A549 (cell line): ENCODE measurements at regions not wholly inside any gene's neighbourhood (a gene's known extent, or its start where the extent isn't known, plus 50 kb on each side); places are given as distances from the start of the nearest gene placed in this dataset.

Experiments
- ATAC-seq, 2 experiments: fragments of 200-7000 bp in 1 of 2; fragments of >200 bp in 1 of 2; cut with Nextera tagmentation in 1 of 2; cut with Tn5 transposase in 1 of 2; 3 replicates each; pipeline versions ENCODE4 v1.8.0 to v1.9.1; 2018 to 2020; ENCODE audit warnings: mild to moderate bottlenecking in 1 of 2, moderate library complexity in 1 of 2
- CTCF ChIA-PET: fragments of 300-600 bp; sonication (Branson Sonifier 250); formaldehyde crosslinking; extraction: SDS; loops from one replicate; lab custom pipeline; 2021; ENCODE audit warnings: antibody characterized with exemption, inconsistent platforms; lab: Yijun Ruan, JAX
- POLR2A ChIA-PET: fragments of 350-600 bp; formaldehyde crosslinking; extraction: SDS; loops from one replicate; lab custom pipeline; 2021; ENCODE audit warnings: antibody characterized with exemption, inconsistent platforms; lab: Yijun Ruan, JAX
- DNase-seq, 2 experiments: peaks; one replicate each; pipeline versions ENCODE4 v3.0.0 to v3.0.0-alpha.2; 2011 to 2016; ENCODE audit warnings: low read depth in 1 of 2, low spot score in 1 of 2
- FAIRE-seq: peaks from 2 replicates; lab custom pipeline; 2011; peaks lifted over from hg19 to GRCh38; lab: Jason Lieb, UNC
- H3K27ac ChIP-seq, 2 experiments: fragments of >200 bp; sonication (Bioruptor Twin); formaldehyde crosslinking; 3 replicates each; pipeline ENCODE4 v1.5.1; 2016 to 2017
- H3K4me1 ChIP-seq: fragments of >200 bp; sonication (Bioruptor Twin); formaldehyde crosslinking; 3 replicates; pipeline ENCODE4 v1.6.1; 2016
- H3K4me2 ChIP-seq: fragments of >200 bp; sonication (Bioruptor Twin); formaldehyde crosslinking; 3 replicates; pipeline ENCODE4 v1.6.1; 2016
- H3K4me3 ChIP-seq: fragments of >200 bp; sonication (Bioruptor Twin); formaldehyde crosslinking; 3 replicates; pipeline ENCODE4 v1.5.1; 2016
- H3K9me3 ChIP-seq: fragments of >200 bp; sonication (Bioruptor Twin); formaldehyde crosslinking; 3 replicates; pipeline ENCODE4 v1.6.1; 2016
- BHLHE40 ChIP-seq: IDR thresholded peaks from 2 replicates; pipeline ENCODE4 v1.6.1; 2012; ENCODE audit warnings: low read depth, low read length, inconsistent platforms
- CBX2 ChIP-seq: fragments of 200-600 bp; sonication (generic); IDR thresholded peaks from 2 replicates; pipeline ENCODE4 v1.6.1; 2016; ENCODE audit warnings: low read depth, mild to moderate bottlenecking, borderline replicate concordance
- EHMT2 ChIP-seq: fragments of 200-600 bp; sonication (generic); IDR thresholded peaks from 2 replicates; pipeline ENCODE4 v1.6.1; 2016; ENCODE audit warnings: antibody characterized with exemption, low read depth, mild to moderate bottlenecking, moderate library complexity
- FOSB ChIP-seq: fragments of 250-450 bp; sonication (Bioruptor Pico); IDR thresholded peaks from 2 replicates; pipeline ENCODE4 v1.5.0; 2020; ENCODE audit warnings: mild to moderate bottlenecking, moderate library complexity
- FOSL2 ChIP-seq, 2 experiments: fragments of 450-650 bp in 1 of 2; fragments of >200 bp in 1 of 2; sonication (Bioruptor Twin) in 1 of 2; formaldehyde crosslinking; IDR thresholded peaks; 2 replicates each; pipeline versions ENCODE4 v1.5.0 to v1.6.1; 2016 to 2020; ENCODE audit warnings: mild to moderate bottlenecking in 1 of 2, moderate library complexity in 1 of 2
- GATA3 ChIP-seq: IDR thresholded peaks from 2 replicates; pipeline ENCODE4 v1.6.1; 2012; ENCODE audit warnings: borderline replicate concordance
- JUNB ChIP-seq: fragments of >200 bp; sonication (Bioruptor Twin); formaldehyde crosslinking; IDR thresholded peaks from 2 replicates; pipeline ENCODE4 v1.6.1; 2016
- KDM1A ChIP-seq: fragments of 200-600 bp; sonication (generic); IDR thresholded peaks from 2 replicates; pipeline ENCODE4 v1.6.1; 2016; ENCODE audit warnings: low read depth, mild to moderate bottlenecking
- RAD21 ChIP-seq, 2 experiments: fragments of >200 bp in 1 of 2; sonication (Bioruptor Twin) in 1 of 2; formaldehyde crosslinking in 1 of 2; IDR thresholded peaks in 1 of 2; conservative IDR thresholded peaks in 1 of 2; 2 replicates in 1 of 2; 3 replicates in 1 of 2; pipeline ENCODE4 v1.6.1; 2012 to 2018; ENCODE audit warnings: inconsistent platforms in 1 of 2
- RARB ChIP-seq: fragments of 250-450 bp; sonication (Bioruptor Pico); IDR thresholded peaks from 2 replicates; pipeline ENCODE4 v1.8.0; 2021; ENCODE audit warnings: mild to moderate bottlenecking, moderate library complexity
- RCOR1 ChIP-seq: fragments of 150-350 bp; IDR thresholded peaks from 2 replicates; pipeline ENCODE4 v1.6.1; 2014; ENCODE audit warnings: antibody characterized with exemption, low read length, low read depth
- ZSCAN20 ChIP-seq: fragments of 250-450 bp; sonication (Bioruptor Pico); IDR thresholded peaks from 2 replicates; pipeline ENCODE4 v1.8.0; 2022; ENCODE audit warnings: mild to moderate bottlenecking, moderate library complexity
- WGBS: methylation state at CpG from one replicate; pipeline ENCODE4 v1.1.6; 2017; ENCODE audit errors: missing lambda C conversion rate; 5-methylcytosine and 5-hydroxymethylcytosine counted together
- TF ChIP-seq, protein P1 (sequence below): fragments of 250-450 bp; sonication (Bioruptor Pico); IDR thresholded peaks from 2 replicates; pipeline ENCODE4 v1.5.0; 2020; ENCODE audit warnings: low read depth, mild to moderate bottlenecking, moderate library complexity
- TF ChIP-seq, protein P2 (sequence below): fragments of >200 bp; sonication (Bioruptor Twin); formaldehyde crosslinking; IDR thresholded peaks from 3 replicates; pipeline ENCODE4 v1.6.1; 2016
- TF ChIP-seq, protein P3 (sequence below): fragments of 450-650 bp; IDR thresholded peaks from 2 replicates; pipeline ENCODE4 v1.6.1; 2014; ENCODE audit warnings: antibody characterized with exemption
- TF ChIP-seq, protein P4 (sequence below): fragments of >200 bp; sonication (Bioruptor Twin); formaldehyde crosslinking; IDR thresholded peaks from 3 replicates; pipeline ENCODE4 v1.5.1; 2016

DNA sequence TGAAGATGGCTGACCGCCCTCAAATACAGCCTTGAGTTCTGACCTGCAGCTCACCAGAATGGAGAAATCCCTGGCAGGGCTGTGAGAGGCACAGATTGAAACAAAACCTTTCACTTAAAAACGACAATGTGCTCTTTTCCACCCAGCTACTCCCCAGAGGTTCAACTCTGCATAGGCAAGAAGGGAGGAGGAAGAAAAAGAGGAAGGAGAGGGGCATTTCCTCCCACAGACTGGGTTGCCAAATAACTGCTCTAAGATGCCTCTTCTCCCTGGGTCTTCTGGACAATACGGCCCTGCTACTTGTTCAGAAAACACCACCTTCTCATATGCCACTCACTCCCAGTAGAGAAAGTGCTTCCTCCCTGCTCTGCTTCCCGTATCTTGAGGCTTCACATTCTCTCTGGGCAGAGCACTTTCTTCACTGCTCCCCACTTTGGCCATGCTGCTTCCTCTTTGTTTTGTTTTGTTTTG is 136.4 kb upstream of the SLC1A4 start:
- H3K9me3 ChIP-seq = no peaks in the 10 kb centered on the region
- H3K4me2 ChIP-seq = no peak overlapping the region
- WGBS = 73% methylated on average over 4 of the region's 4 CpGs
- no peak overlapping the region for H3K4me3 ChIP-seq
- peaks cover 3% of the 10 kb centered on the region; the same call in 1 of the 3 replicates for H3K4me1 ChIP-seq
- POLR2A ChIA-PET = no interaction called here
- FAIRE-seq = no peak
- no peak for DNase-seq
- CTCF ChIA-PET = interaction anchor here (0.8 to 4.2 kb wide), 4 partner anchors 12 to 243 kb away, joined by 3 to 23 read pairs (median 4); no protein-coding TSS in a partner anchor
- ATAC-seq = no peak
- no peak overlapping the region for H3K27ac ChIP-seq
- TF ChIP-seq FOSL2 (IDR thresholded peaks at IDR 0.05) (no peak), FOSL2 (CRISPR knock-in tag; IDR thresholded peaks at IDR 0.05) (no peak), RAD21 (conservative IDR thresholded peaks at IDR 0.05 in 1 of 2, IDR thresholded peaks at IDR 0.05 in 1 of 2) (no peak)

DNA sequence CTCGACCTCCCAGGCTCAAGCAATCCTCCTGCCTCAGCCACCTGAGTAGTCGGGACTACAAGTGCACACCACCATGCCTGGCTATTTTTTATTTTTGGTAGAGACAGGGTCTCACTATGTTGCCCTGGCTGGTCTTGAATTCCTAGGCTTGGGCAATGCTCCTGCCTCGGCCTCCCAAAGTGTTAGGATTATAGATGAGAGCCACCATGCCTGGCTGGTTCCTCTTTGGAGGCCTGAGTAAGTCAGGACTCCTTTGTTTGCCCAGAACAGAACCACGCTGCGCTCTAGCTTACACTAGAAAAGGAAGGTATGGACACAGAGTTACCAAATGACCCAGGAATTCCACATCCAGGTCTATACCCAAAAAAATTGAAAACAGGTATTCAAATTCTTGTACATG is 135.9 kb upstream of the SLC1A4 start:
- POLR2A ChIA-PET = no interaction called here
- FAIRE-seq = no peak
- 84% methylated on average over 5 of the region's 5 CpGs for whole genome bisulfite sequencing
- ATAC-seq = no peak
- no peak for DNase-seq
- H3K9me3 ChIP-seq = no peaks in the 10 kb centered on the region
- TF ChIP-seq EHMT2 = no peak
- TF ChIP-seq, protein P1, sequence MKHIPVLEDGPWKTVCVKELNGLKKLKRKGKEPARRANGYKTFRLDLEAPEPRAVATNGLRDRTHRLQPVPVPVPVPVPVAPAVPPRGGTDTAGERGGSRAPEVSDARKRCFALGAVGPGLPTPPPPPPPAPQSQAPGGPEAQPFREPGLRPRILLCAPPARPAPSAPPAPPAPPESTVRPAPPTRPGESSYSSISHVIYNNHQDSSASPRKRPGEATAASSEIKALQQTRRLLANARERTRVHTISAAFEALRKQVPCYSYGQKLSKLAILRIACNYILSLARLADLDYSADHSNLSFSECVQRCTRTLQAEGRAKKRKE = no peak
- no peak for TF ChIP-seq RAD21 (conservative IDR thresholded peaks at IDR 0.05 in 1 of 2, IDR thresholded peaks at IDR 0.05 in 1 of 2)
- TF ChIP-seq RCOR1 = no peak
- no peak for TF ChIP-seq BHLHE40
- no peak for TF ChIP-seq CBX2
- TF ChIP-seq KDM1A = no peak
- TF ChIP-seq GATA3 = no peak
- no peak for TF ChIP-seq FOSB
- no peak for TF ChIP-seq ZSCAN20
- TF ChIP-seq, all 56 proteins: peak for 0
- peaks cover 8% of the 10 kb centered on the region for H3K4me1 ChIP-seq
- no peak overlapping the region for H3K4me2 ChIP-seq
- no peak overlapping the region for H3K27ac ChIP-seq
- CTCF ChIA-PET = interaction anchor here (1.5 to 4.2 kb wide), 2 partner anchors 13 to 207 kb away, joined by 4 to 23 read pairs; no protein-coding TSS in a partner anchor
- H3K4me3 ChIP-seq = no peak overlapping the region

DNA sequence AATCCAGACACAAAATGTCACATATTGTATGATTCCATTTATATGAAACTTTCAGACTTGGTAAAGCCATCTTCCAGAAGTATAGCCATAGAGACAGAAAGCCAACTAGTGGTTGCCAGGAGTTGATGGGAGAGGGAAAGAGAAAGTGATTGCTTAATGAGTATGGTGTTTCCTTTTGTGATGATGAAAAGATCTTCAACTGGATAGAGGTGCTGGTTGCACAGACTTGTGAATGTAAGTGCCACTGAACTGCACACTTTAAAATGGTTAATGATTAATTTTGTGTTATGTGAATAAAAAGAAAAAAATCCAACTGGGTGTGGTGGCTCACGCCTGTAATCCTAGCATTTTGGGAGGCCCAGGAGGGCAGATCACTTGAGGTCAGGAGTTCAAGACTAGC is 135.3 kb upstream of the SLC1A4 start:
- Histone ChIP-seq H3K9me3 (no peaks in the 10 kb centered on the region), H3K4me1 (peaks cover 14% of the 10 kb centered on the region), H3K27ac (no peak overlapping the region), H3K4me3 (no peak overlapping the region), H3K4me2 (no peak overlapping the region)
- ChIA-PET CTCF (interaction anchor here (0.9 to 1.5 kb wide), 2 partner anchors 207 to 208 kb away, joined by 3 to 4 read pairs; no protein-coding TSS in a partner anchor), POLR2A (no interaction called here)
- no peak for TF ChIP-seq RARB (CRISPR knock-in tag)
- ATAC-seq (no peak), DNase-seq (no peak), FAIRE-seq (no peak)
- 48% methylated on average over 1 of the region's 1 CpG for WGBS

DNA sequence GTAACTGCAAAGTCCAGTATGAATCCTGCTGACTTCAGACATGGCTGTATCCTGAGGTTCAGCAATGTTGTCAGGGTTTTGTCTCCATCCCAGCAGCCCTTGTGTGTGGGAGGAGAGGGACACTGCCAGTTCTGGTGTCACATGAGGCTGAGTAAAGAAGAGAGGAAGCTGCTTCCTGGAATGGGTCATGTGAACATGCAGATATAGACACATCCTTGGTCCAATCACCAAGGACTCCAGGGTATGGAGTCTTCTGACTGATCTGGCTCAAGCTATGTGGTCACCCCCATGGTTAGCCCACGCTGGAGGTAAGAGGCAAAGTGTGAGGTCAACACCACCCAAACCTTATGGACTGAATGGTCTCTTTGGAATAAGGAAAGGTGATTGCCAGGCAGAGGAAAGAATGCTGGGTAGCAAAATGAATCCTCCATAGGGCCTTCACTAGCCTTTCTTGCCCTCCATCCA is 134.4 kb upstream of the SLC1A4 start:
- Histone ChIP-seq H3K4me1 (peaks cover 17% of the 10 kb centered on the region), H3K27ac (peak overlapping the region in 1 of 2 experiments; percentile 18; a peak in 1 of 6 replicates), H3K9me3 (no peaks in the 10 kb centered on the region), H3K4me2 (no peak overlapping the region), H3K4me3 (no peak overlapping the region)
- DNase-seq (peak in 1 of 2 experiments; percentile 54), ATAC-seq (no peak), FAIRE-seq (no peak)
- POLR2A ChIA-PET = interaction anchor here (0.6 kb wide), 1 partner anchor 374 kb away, joined by 4 read pairs; no protein-coding TSS in a partner anchor
- TF ChIP-seq, protein P2, sequence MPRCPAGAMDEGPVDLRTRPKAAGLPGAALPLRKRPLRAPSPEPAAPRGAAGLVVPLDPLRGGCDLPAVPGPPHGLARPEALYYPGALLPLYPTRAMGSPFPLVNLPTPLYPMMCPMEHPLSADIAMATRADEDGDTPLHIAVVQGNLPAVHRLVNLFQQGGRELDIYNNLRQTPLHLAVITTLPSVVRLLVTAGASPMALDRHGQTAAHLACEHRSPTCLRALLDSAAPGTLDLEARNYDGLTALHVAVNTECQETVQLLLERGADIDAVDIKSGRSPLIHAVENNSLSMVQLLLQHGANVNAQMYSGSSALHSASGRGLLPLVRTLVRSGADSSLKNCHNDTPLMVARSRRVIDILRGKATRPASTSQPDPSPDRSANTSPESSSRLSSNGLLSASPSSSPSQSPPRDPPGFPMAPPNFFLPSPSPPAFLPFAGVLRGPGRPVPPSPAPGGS = no peak
- TF ChIP-seq, protein P3, sequence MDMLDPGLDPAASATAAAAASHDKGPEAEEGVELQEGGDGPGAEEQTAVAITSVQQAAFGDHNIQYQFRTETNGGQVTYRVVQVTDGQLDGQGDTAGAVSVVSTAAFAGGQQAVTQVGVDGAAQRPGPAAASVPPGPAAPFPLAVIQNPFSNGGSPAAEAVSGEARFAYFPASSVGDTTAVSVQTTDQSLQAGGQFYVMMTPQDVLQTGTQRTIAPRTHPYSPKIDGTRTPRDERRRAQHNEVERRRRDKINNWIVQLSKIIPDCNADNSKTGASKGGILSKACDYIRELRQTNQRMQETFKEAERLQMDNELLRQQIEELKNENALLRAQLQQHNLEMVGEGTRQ = peak; percentile 72
- TF ChIP-seq JUNB (no peak), GATA3 (no peak)
- TF ChIP-seq, protein P4, sequence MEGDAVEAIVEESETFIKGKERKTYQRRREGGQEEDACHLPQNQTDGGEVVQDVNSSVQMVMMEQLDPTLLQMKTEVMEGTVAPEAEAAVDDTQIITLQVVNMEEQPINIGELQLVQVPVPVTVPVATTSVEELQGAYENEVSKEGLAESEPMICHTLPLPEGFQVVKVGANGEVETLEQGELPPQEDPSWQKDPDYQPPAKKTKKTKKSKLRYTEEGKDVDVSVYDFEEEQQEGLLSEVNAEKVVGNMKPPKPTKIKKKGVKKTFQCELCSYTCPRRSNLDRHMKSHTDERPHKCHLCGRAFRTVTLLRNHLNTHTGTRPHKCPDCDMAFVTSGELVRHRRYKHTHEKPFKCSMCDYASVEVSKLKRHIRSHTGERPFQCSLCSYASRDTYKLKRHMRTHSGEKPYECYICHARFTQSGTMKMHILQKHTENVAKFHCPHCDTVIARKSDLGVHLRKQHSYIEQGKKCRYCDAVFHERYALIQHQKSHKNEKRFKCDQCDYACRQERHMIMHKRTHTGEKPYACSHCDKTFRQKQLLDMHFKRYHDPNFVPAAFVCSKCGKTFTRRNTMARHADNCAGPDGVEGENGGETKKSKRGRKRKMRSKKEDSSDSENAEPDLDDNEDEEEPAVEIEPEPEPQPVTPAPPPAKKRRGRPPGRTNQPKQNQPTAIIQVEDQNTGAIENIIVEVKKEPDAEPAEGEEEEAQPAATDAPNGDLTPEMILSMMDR = no peak
- WGBS = 20% methylated on average over 1 of the region's 1 CpG
- CTCF ChIA-PET = interaction anchor here (0.9 to 2.6 kb wide), 2 partner anchors 10 to 208 kb away, joined by 3 to 9 read pairs; no protein-coding TSS in a partner anchor
